GM19395 (cell line): ENCODE measurements at regions not wholly inside any gene's neighbourhood (a gene's known extent, or its start where the extent isn't known, plus 50 kb on each side); places are given as distances from the start of the nearest gene placed in this dataset.

ENCODE experiments used
- ATAC-seq: cut with Tn5 transposase; IDR thresholded peaks from one replicate; pipeline ENCODE4 v1.9.1; 2021; ENCODE audit warnings: mild to moderate bottlenecking, moderate library complexity; ENCODE audit not compliant: unreplicated experiment

DNA sequence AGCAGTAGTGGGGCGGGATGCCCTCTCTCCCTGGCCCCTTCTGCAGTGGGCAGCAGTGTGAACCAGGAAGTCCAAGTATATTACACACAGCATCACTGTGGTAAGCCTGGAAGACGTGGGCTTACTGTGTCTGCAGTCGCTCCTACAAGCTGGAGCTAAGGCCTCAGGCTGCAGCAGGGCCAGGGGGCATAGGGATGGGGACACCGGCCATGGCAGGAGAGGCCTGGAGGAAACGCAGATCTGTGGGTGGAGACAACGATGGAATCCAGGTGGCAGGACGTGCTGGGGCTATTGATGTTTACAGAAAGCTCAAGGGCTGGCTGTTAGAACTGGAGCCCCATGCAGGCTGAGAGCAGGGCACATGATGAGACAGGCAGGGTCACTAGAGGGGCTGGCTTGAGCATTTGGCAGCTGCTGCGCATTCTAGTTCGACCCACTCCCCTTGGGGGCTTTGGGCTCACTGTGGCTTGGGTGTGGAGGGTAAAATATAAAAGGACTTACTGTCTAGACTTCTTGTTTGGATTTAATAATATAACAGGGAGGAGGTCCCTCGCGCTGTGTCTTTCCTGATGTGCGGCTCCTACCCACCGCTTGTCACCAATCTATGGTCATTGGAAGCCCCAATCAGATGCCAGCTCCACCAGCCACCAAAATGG is 539.5 kb downstream of the TBC1D22A start:
- no peak for ATAC-seq

DNA sequence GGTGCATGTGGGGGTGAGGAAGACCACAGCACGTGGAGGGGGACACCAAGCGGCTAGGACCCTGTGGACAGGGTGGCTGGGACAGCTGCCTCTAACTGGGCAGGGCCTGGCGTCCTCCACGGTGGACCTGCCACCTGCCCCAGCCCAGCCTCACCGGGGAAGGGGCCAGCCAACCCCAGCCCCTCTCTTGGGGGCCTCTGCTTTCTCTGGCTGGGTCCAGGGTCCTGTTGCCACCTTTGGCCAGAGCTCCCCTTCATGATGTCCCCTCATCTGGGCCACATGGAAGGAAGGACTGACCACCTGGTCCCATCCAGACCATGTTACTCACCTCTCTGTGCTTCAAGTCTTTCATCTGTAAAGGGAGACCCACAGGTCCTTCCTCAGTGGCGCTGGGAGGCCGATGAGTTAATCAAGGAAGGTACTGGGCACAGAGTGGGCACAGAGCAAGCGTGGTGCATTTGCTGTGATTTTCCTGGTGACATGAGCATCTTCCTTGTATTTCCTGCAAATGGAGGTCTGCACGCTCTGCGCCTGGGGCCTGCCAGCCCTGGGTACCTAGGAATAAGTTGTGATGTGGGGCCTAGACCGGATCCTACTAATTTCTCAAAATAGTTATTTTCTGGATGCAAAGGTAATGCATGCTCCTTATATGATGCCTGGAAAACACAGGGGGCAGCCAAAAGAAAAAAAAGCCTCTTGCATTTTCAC is 538.4 kb downstream of the TBC1D22A start:
- no peak for ATAC-seq

GRCh38 chr22:47299863-47300697 is 537.6 kb downstream of the TBC1D22A start:
- no peak for ATAC-seq

DNA sequence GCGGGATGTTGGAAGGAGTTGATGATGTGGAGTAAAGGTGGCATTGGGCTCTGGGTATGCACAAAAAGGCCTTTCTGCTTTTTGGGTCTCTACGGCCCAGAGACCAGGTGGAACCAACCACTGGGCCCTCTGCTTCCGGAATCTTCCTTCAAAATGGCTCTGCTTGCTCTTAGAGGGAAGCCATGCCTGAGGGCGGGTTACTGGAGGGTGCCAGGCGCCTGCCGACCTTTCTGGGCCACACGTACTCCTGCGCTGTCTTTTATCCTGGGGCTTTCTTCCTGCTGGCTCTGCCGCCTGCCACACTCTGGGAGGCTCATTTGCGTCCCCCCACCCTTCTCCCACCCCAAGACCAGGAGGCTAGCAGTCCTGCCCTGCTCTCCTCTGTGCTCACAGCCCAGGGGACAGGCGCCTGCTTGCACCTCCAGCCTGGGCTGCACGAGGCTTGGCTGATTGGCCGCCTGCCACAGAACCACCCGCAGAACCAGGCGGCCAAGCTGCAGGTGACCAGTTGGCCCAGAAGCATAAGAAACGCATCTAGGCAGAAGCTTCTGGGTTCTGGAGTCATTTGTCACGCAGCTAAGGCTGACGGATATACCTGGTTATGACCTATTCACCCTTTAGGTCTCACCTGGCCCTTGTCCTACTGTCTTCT is 536.9 kb downstream of the TBC1D22A start:
- no peak for ATAC-seq

DNA sequence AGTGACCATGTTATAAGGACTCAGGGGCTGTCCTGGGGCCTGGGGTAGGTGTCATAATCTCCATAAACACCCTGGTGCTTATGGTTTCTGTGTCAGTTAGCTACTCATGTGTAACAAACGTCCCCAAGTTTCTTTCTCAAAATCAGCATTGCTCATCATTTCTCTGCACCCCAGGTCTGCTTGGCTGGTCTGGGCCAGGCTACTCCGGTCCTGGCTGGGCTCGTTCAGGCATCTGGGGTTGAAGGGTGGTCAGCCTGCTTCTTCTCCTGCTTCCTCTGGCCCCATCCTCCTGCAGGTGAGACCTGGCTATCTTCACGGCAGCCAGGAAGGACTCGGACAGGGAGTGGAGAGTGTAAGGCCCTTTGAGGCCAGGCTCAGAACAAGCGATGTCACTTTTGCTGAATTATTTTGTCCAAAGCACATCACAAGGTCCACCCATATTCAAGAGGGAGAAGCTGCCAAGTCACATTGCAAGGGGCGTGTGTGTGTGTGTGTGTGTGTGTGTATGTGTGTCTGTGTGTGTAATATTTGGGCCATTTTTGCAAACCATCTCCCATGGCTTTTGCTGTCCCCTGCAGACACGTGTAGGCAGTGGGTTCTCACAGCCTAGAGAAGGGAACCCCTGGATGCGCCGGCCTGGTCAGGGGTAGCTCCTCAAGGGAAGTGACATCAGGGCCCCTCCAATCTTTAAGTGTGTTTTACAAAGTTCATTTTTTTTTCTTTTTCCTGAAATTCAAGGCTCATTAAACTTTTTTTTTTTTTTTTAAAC is 535.8 kb downstream of the TBC1D22A start:
- no peak for ATAC-seq

- ATAC-seq: no peak
These were observed 535.0 kb downstream of the TBC1D22A start for GRCh38 chr22:47297261-47298016.

GRCh38 chr22:47296405-47297260 is 534.2 kb downstream of the TBC1D22A start:
- ATAC-seq: no peak

- ATAC-seq: no peak
These were observed 533.5 kb downstream of the TBC1D22A start for GRCh38 chr22:47295982-47296381.

- no peak for ATAC-seq
These were observed 532.9 kb downstream of the TBC1D22A start for GRCh38 chr22:47295226-47295901.

DNA sequence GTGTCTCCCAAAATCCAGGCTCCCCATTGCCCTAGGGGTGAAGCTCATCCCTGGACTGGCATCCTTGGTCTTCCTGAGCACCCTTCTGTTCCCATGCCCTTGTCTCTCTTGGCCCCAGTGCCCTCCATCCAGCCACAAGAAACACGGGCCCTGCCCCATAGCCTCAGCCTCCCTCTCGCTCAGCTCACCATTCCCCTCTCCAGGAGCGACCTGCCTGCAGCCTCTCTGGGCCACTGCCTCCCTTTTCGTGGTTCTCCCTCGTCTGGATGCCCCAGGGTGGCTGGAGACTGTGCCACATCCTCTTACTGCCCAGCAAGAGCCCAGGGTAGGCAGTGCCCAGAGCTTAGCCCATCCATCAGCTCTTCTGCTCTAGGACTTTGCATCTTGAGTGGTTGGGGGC is 532.1 kb downstream of the TBC1D22A start:
- no peak for ATAC-seq

- ATAC-seq: no peak
These were observed 531.7 kb downstream of the TBC1D22A start for GRCh38 chr22:47294222-47294532.

- ATAC-seq: no peak
These were observed 531.1 kb downstream of the TBC1D22A start for GRCh38 chr22:47293368-47294221.

DNA sequence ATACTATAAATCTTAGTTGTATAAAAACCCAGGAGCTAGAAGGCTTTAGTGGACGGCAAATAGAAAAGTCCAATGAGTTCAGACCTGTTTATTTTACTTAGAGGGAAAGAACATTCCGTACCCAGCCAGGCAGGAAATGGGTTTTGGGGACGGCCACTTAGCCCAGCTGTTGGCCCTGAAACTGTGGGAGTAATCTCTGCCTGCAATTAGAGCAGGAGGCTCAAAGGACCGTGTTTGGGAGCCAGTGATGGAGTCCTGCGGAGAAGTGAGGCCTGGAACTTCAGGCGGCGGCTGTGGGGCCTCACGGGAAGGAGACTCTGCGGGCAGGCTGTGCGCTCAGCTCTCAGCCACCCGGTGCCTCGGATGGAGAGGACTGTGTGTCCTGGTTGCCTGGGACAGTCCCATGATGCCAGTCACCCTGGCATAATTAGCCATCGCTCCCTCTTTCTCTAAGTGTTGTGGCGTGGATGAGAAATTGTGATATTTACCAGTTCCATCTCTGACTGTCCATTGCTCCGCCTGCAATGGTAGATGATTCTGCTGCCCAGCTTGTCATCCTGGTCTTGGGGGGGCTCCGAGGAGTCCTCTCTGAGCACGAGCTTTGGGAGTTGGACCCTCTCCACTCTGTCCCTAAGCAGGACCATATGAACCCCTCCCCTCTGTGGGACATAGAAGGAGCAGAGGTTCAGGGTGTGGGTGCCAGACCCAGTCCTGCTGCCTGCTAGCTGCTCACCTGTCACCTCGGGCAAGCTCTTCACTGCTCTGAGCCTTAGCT is 530.3 kb downstream of the TBC1D22A start:
- no peak for ATAC-seq

DNA sequence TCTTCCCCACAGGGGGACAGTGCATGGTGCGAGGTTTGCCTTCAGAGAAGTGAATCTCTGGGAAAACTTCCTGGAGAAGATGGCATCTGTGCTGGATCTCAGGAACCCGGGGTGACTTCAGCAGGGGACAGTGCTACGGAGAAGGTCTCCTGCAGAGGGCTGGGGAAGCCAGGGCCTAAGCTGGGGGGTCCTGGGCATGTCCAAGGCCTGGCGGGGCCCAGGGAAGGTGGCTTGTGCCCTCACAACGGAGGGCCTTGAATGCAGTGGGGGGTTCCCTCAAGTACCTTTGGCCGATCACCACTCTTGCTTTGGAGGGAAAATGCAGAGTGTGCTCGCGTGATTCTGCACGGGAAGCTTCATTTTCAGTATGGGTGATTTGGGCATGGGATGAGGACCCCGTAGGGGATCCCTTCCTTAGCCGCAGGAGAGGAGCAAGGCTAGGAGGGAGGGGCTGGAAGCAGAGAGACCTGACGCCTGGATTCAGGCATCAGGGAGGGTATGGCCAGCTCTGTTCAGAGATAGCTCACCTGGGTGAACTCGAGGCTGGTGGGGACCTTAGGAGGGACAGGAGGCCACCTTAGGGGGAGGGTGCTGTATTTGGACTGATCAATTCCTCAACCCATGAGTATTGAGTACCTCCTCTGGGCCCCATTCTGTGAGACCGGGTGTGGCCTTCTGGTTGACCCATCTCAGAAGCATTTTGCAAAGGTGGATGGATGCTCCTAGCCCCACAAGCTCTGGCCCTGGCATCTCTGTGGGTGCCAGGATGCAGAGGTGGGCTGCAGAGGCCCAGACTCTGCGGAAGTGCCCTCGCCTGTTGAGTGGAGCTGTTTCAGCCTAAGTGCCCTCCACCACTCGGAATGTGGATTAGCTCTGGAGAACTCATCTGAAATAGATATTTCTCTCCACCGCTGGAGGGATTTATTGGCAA is 529.4 kb downstream of the TBC1D22A start:
- ATAC-seq: no peak

GRCh38 chr22:47290706-47291430 is 528.4 kb downstream of the TBC1D22A start:
- ATAC-seq: no peak
